ENCODE measurements at regions not wholly inside any gene's neighbourhood (a gene's known extent, or its start where the extent isn't known, plus 50 kb on each side); places are given as distances from the start of the nearest gene placed in this dataset.

DNA sequence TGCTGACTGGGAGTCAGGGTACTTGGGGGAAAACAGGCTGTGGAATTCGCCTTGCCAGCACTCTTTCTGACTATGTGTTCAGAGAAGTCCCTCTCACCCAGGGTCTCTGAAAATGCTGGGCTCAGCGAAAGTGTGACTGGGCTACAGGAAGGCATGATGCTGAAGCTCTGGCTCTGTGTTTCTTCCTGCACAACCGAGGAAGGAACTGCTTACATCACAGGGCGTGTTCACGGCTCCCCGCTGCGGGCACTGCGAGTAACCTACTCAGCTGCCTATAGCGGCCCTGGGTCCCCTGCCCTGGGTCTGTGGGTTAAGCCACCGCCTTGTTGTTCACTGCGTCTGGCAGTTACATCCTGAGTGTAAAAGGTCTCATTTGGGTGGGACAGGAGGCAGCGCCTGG is 222.4 kb upstream of the IRX4 start:
- TF ChIP-seq, protein P1, sequence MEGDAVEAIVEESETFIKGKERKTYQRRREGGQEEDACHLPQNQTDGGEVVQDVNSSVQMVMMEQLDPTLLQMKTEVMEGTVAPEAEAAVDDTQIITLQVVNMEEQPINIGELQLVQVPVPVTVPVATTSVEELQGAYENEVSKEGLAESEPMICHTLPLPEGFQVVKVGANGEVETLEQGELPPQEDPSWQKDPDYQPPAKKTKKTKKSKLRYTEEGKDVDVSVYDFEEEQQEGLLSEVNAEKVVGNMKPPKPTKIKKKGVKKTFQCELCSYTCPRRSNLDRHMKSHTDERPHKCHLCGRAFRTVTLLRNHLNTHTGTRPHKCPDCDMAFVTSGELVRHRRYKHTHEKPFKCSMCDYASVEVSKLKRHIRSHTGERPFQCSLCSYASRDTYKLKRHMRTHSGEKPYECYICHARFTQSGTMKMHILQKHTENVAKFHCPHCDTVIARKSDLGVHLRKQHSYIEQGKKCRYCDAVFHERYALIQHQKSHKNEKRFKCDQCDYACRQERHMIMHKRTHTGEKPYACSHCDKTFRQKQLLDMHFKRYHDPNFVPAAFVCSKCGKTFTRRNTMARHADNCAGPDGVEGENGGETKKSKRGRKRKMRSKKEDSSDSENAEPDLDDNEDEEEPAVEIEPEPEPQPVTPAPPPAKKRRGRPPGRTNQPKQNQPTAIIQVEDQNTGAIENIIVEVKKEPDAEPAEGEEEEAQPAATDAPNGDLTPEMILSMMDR (conservative IDR thresholded peaks at IDR 0.05; ENCODE audit: low read depth, low read length) = no peak
- no peak for TF ChIP-seq EZH2 (IDR thresholded peaks at IDR 0.05; ENCODE audit: low read length, unreplicated experiment)
